ENCODE measurements at regions not wholly inside any gene's neighbourhood (a gene's known extent, or its start where the extent isn't known, plus 50 kb on each side); places are given as distances from the start of the nearest gene placed in this dataset.

- TF ChIP-seq POLR2A (IDR thresholded peaks at IDR 0.05; ENCODE audit: borderline replicate concordance, extremely low read depth, insufficient read depth, insufficient read length) (no peak), EZH2 (IDR thresholded peaks at IDR 0.05) (no peak), SRF (IDR thresholded peaks at IDR 0.05; ENCODE audit: low read depth) (no peak), EZH2phosphoT487 (IDR thresholded peaks at IDR 0.05; ENCODE audit: borderline replicate concordance) (no peak), RAD21 (IDR thresholded peaks at IDR 0.05; ENCODE audit: low read depth) (no peak), CBX3 (IDR thresholded peaks at IDR 0.05; ENCODE audit: low read depth) (no peak)
These were observed 255.6 kb upstream of the PMEPA1 start (continued) for GRCh38 chr20:57965441-57965840.

GRCh38 chr20:57964011-57964862 is 254.4 kb upstream of the PMEPA1 start:
- no peak overlapping the region for H3K9ac ChIP-seq (ENCODE audit: low read length)
- no peak overlapping the region for H3K27ac ChIP-seq (ENCODE audit: low read depth, low read length)
- intact Hi-C loops (cut with micrococcal nuclease) = no loop called here
- no TSS peak for BruUV-seq (replicated peaks)
- no peak for DNase-seq (ENCODE audit: low read depth, low spot score)
- H3K27me3 ChIP-seq (ENCODE audit: insufficient read depth, low read length) = peaks cover 39% of the 10 kb centered on the region
- no peaks in the 10 kb centered on the region for H3K9me2 ChIP-seq (ENCODE audit: insufficient read depth)
- no peak overlapping the region for H3K4me3 ChIP-seq (replicated peaks in 1 of 2; ENCODE audit: low read depth in 1 of 2, low read length in 2 of 2)
- POLR2A ChIA-PET = no interaction called here
- H3K36me3 ChIP-seq (ENCODE audit: control insufficient read depth in 1 of 2, insufficient read depth in 2 of 2, low read length in 2 of 2) = no peaks in the 10 kb centered on the region
- no peak overlapping the region for H2AFZ ChIP-seq (ENCODE audit: low read depth, low read length, poor library complexity, severe bottlenecking)
- H4K20me1 ChIP-seq (ENCODE audit: insufficient read depth) = no peaks in the 10 kb centered on the region
- H3K79me2 ChIP-seq (ENCODE audit: insufficient read depth, low read length) = no peaks in the 10 kb centered on the region
- CTCF ChIA-PET = no interaction called here
- no peak overlapping the region for H3K4me2 ChIP-seq (ENCODE audit: low read length)
- H3K4me1 ChIP-seq (ENCODE audit: control insufficient read depth in 1 of 2, insufficient read depth in 2 of 2, low read length in 2 of 2) = no peaks in the 10 kb centered on the region
- RAD21 ChIA-PET (ENCODE audit: low non-redundant PET in 1 of 2, low total read pairs in 2 of 2, uncharacterized antibody in 2 of 2, unreplicated experiment in 2 of 2) = no interaction called here
- H3K9me3 ChIP-seq (ENCODE audit: control insufficient read depth in 1 of 2, insufficient read depth in 1 of 2, low read depth in 1 of 2, low read length in 2 of 2) = no peaks in the 10 kb centered on the region
- ATAC-seq = no peak
- TF ChIP-seq SP1 (IDR thresholded peaks at IDR 0.05; ENCODE audit: low read depth) (no peak), EGR1 (IDR thresholded peaks at IDR 0.05; ENCODE audit: low read depth) (no peak), EZH2 (IDR thresholded peaks at IDR 0.05) (no peak), FOSL1 (IDR thresholded peaks at IDR 0.05; ENCODE audit: low read depth) (no peak), JUND (IDR thresholded peaks at IDR 0.05) (no peak), CBX3 (IDR thresholded peaks at IDR 0.05; ENCODE audit: low read depth) (no peak), POLR2A (IDR thresholded peaks at IDR 0.05; ENCODE audit: borderline replicate concordance, extremely low read depth, insufficient read depth, insufficient read length) (no peak), SIN3A (IDR thresholded peaks at IDR 0.05; ENCODE audit: low read depth) (no peak), CTCF (IDR thresholded peaks at IDR 0.05 in 2 of 3, conservative IDR thresholded peaks at IDR 0.05 in 1 of 3; ENCODE audit: borderline replicate concordance in 1 of 3, insufficient read depth in 1 of 3, low read depth in 2 of 3, low read length in 2 of 3) (no peak), ZNF274 (IDR thresholded peaks at IDR 0.05; ENCODE audit: low read depth, low read length) (no peak), EZH2phosphoT487 (IDR thresholded peaks at IDR 0.05; ENCODE audit: borderline replicate concordance) (no peak)
- TF ChIP-seq, protein P1, sequence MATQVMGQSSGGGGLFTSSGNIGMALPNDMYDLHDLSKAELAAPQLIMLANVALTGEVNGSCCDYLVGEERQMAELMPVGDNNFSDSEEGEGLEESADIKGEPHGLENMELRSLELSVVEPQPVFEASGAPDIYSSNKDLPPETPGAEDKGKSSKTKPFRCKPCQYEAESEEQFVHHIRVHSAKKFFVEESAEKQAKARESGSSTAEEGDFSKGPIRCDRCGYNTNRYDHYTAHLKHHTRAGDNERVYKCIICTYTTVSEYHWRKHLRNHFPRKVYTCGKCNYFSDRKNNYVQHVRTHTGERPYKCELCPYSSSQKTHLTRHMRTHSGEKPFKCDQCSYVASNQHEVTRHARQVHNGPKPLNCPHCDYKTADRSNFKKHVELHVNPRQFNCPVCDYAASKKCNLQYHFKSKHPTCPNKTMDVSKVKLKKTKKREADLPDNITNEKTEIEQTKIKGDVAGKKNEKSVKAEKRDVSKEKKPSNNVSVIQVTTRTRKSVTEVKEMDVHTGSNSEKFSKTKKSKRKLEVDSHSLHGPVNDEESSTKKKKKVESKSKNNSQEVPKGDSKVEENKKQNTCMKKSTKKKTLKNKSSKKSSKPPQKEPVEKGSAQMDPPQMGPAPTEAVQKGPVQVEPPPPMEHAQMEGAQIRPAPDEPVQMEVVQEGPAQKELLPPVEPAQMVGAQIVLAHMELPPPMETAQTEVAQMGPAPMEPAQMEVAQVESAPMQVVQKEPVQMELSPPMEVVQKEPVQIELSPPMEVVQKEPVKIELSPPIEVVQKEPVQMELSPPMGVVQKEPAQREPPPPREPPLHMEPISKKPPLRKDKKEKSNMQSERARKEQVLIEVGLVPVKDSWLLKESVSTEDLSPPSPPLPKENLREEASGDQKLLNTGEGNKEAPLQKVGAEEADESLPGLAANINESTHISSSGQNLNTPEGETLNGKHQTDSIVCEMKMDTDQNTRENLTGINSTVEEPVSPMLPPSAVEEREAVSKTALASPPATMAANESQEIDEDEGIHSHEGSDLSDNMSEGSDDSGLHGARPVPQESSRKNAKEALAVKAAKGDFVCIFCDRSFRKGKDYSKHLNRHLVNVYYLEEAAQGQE (IDR thresholded peaks at IDR 0.05; ENCODE audit: low read depth) = no peak
- TF ChIP-seq, protein P2, sequence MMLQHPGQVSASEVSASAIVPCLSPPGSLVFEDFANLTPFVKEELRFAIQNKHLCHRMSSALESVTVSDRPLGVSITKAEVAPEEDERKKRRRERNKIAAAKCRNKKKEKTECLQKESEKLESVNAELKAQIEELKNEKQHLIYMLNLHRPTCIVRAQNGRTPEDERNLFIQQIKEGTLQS (IDR thresholded peaks at IDR 0.05) = no peak
- TF ChIP-seq, protein P3, sequence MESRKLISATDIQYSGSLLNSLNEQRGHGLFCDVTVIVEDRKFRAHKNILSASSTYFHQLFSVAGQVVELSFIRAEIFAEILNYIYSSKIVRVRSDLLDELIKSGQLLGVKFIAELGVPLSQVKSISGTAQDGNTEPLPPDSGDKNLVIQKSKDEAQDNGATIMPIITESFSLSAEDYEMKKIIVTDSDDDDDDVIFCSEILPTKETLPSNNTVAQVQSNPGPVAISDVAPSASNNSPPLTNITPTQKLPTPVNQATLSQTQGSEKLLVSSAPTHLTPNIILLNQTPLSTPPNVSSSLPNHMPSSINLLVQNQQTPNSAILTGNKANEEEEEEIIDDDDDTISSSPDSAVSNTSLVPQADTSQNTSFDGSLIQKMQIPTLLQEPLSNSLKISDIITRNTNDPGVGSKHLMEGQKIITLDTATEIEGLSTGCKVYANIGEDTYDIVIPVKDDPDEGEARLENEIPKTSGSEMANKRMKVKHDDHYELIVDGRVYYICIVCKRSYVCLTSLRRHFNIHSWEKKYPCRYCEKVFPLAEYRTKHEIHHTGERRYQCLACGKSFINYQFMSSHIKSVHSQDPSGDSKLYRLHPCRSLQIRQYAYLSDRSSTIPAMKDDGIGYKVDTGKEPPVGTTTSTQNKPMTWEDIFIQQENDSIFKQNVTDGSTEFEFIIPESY (IDR thresholded peaks at IDR 0.05; ENCODE audit: extremely low read depth, insufficient replicate concordance, low read length) = no peak
- TF ChIP-seq, protein P4, sequence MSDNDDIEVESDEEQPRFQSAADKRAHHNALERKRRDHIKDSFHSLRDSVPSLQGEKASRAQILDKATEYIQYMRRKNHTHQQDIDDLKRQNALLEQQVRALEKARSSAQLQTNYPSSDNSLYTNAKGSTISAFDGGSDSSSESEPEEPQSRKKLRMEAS (IDR thresholded peaks at IDR 0.05) = no peak

Data from HCT116 (cell line).